Right lobe of liver (tissue), 6 donors: ENCODE measurements at regions not wholly inside any gene's neighbourhood (a gene's known extent, or its start where the extent isn't known, plus 50 kb on each side); places are given as distances from the start of the nearest gene placed in this dataset.

ENCODE experiments used
- ATAC-seq, 4 donors: fragments of 200-7000 bp; cut with Tn5 transposase; one replicate each; pipeline ENCODE4 v1.9.1; 2020; ENCODE audit warnings: mild to moderate bottlenecking in 4 of 4, moderate library complexity in 4 of 4
- DNase-seq, 3 donors: peaks; one replicate each; pipeline ENCODE4 v3.0.0-alpha.2; 2020
- H3K27ac ChIP-seq, 3 donors: fragments of 200-600 bp; one replicate each; pipeline ENCODE4 v1.8.0; 2022
- H3K27me3 ChIP-seq, 2 donors: fragments of 200-600 bp; one replicate each; pipeline ENCODE4 v1.8.0; 2022
- H3K36me3 ChIP-seq, 4 donors: fragments of 200-600 bp; sonication (generic) in 1 of 4; one replicate each; pipeline versions ENCODE4 v1.5.1 to v1.8.0; 2017 to 2022; ENCODE audit warnings: control low read depth in 1 of 4
- H3K4me1 ChIP-seq, 4 donors: fragments of 200-600 bp; sonication (generic) in 1 of 4; one replicate each; pipeline versions ENCODE4 v1.5.1 to v1.8.0; 2017 to 2022; ENCODE audit warnings: control low read depth in 1 of 4
- H3K4me3 ChIP-seq, 3 donors: fragments of 200-600 bp; one replicate each; pipeline ENCODE4 v1.8.0; 2022
- H3K9me3 ChIP-seq, 4 donors: fragments of 200-600 bp; sonication (generic) in 1 of 4; one replicate each; pipeline versions ENCODE4 v1.5.1 to v1.8.0; 2017 to 2022; ENCODE audit warnings: control low read depth in 1 of 4
- POLR2A ChIP-seq: fragments of 450-650 bp; IDR thresholded peaks from one replicate; pipeline ENCODE4 v1.6.1; 2017; ENCODE audit warnings: antibody characterized with exemption, mild to moderate bottlenecking
- WGBS: methylation state at CpG from one replicate; pipeline ENCODE4 v1.1.6; 2018; ENCODE audit warnings: low coverage, low lambda C conversion rate; ENCODE audit not compliant: insufficient coverage; ENCODE audit errors: missing lambda C conversion rate; 5-methylcytosine and 5-hydroxymethylcytosine counted together
- intact Hi-C, 2 donors: fragments of 100-400 bp; cut with DNase I; formaldehyde crosslinking; loops; one replicate each; pipeline versions ENCODE4 v1.11.2 to v1.14.1; 2022
- TF ChIP-seq, protein P1 (sequence below), 4 donors: fragments of 200-600 bp in 3 of 4; fragments of 450-650 bp in 1 of 4; IDR thresholded peaks; one replicate each; pipeline versions ENCODE4 v1.5.1 to v1.8.0; 2016 to 2022; ENCODE audit warnings: antibody characterized with exemption in 4 of 4, mild to moderate bottlenecking in 2 of 4
- donor health status: DM: no; HTN: yes; CAD: no.
- donor health status: DM: no; HTN: no; CAD: no.
- donor health status: DM: no; HTN: no; CAD: no.
- donor health status: DM: no; HTN: yes; CAD: no.
- donor health status: DM: no; HTN: yes; CAD: no.

DNA sequence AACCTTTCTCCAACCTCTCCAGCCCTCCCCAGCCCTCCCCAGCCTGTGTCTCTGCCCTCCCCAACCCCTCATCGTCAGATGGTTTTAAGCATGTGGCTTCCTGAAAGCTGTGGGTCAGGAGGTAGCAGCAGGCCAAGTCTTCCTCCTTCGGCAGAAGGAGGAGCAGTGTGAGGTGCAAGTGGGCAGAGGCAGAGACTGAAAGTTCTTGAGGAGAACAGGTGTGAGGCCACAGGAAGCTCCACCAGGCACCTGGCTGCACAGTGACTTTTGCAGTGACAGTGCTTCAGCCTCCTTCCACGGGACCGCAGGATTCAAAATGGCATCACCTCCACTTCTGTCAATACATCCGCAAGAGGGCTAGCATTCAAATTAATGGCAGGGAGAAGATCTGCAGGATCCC lies 203.9 kb upstream of the LEF1 start:
- no peaks in the 10 kb centered on the region for H3K27me3 ChIP-seq
- H3K36me3 ChIP-seq, result no peaks in the 10 kb centered on the region
- no peak overlapping the region for H3K27ac ChIP-seq
- no peak for TF ChIP-seq POLR2A
- TF ChIP-seq, protein P1, sequence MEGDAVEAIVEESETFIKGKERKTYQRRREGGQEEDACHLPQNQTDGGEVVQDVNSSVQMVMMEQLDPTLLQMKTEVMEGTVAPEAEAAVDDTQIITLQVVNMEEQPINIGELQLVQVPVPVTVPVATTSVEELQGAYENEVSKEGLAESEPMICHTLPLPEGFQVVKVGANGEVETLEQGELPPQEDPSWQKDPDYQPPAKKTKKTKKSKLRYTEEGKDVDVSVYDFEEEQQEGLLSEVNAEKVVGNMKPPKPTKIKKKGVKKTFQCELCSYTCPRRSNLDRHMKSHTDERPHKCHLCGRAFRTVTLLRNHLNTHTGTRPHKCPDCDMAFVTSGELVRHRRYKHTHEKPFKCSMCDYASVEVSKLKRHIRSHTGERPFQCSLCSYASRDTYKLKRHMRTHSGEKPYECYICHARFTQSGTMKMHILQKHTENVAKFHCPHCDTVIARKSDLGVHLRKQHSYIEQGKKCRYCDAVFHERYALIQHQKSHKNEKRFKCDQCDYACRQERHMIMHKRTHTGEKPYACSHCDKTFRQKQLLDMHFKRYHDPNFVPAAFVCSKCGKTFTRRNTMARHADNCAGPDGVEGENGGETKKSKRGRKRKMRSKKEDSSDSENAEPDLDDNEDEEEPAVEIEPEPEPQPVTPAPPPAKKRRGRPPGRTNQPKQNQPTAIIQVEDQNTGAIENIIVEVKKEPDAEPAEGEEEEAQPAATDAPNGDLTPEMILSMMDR (IDR thresholded peaks at IDR 0.05), result no peak
- DNase-seq (no peak), ATAC-seq (no peak)
- 69% methylated on average over 3 of the region's 5 CpGs for WGBS
- H3K4me3 ChIP-seq, result no peak overlapping the region
- no peaks in the 10 kb centered on the region for H3K9me3 ChIP-seq
- intact Hi-C loops, result no loop called here
- no peaks in the 10 kb centered on the region for H3K4me1 ChIP-seq

DNA sequence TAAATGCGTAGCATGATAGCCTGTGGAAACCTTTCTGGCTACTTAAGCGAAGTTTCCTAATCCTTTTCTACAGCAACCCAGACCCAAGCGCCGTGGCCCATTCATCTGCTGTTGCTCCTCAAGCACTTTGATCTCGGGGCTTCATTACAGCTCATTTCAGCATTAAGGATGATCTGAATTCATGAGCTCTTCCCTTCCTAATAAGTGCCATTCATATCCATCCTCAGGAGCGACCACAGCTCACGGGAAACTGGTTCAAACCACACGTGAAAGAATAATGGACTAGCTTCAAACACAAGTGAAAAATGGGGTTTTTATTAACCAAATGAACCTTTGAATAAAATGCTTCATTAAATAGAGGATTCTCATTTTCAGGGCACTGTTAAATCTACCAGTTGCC lies 202.6 kb upstream of the LEF1 start:
- WGBS, result 55% methylated on average over 8 of the region's 8 CpGs
- Histone ChIP-seq H3K4me3 (no peak overlapping the region), H3K27me3 (no peaks in the 10 kb centered on the region), H3K36me3 (no peaks in the 10 kb centered on the region), H3K4me1 (no peaks in the 10 kb centered on the region), H3K27ac (no peak overlapping the region), H3K9me3 (no peaks in the 10 kb centered on the region)
- intact Hi-C loops, result no loop called here
- ATAC-seq (no peak), DNase-seq (no peak)
- TF ChIP-seq, protein P1 (IDR thresholded peaks at IDR 0.05), result no peak
- TF ChIP-seq POLR2A, result no peak

DNA sequence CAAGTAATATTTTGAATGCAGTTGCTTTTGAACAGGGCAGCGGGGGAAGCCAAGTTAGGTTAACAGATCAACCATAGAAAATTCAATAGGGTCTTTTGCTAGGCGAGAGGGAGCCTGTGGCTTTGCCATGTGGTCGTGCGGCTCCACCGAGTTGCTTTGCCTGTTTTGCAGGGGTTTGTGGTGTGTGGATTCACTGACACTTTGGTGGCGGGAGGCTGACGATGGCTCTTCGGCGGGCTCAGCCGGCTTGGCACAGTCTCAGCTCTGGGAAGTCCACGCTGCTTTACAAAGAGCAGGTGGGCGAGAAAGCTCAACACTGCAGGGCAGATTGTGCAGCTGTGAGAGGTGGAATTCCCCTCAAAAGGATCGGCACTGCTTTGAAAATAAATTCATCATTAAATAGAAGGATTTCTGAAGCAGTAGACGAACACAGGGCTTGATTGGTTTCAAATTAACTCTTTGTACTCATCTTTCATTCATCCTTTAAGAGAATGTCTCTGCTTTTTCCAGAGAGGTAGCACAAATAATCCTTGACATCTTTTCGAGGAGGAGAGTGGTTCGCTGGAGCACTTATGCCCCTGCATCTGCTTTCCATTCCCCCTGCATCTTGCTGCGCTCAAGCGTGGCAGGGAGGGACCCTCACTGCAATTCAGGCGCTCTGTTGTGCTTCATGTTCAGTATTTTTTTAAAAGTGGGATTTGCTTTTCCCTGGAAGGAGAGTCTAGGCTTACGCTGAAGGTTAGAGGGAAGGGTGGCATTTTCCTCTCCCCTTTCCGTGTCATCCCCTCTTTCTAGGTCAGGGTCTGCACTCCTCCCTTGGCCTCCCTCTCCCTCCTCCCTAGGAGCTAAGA lies 201.8 kb upstream of the LEF1 start:
- Histone ChIP-seq H3K27ac (no peak overlapping the region), H3K4me1 (no peaks in the 10 kb centered on the region), H3K4me3 (no peak overlapping the region), H3K36me3 (no peaks in the 10 kb centered on the region), H3K9me3 (no peaks in the 10 kb centered on the region), H3K27me3 (no peaks in the 10 kb centered on the region)
- WGBS, result 53% methylated on average over 16 of the region's 21 CpGs
- intact Hi-C loops, result no loop called here
- ATAC-seq (no peak), DNase-seq (no peak)
- TF ChIP-seq POLR2A, result no peak

DNA sequence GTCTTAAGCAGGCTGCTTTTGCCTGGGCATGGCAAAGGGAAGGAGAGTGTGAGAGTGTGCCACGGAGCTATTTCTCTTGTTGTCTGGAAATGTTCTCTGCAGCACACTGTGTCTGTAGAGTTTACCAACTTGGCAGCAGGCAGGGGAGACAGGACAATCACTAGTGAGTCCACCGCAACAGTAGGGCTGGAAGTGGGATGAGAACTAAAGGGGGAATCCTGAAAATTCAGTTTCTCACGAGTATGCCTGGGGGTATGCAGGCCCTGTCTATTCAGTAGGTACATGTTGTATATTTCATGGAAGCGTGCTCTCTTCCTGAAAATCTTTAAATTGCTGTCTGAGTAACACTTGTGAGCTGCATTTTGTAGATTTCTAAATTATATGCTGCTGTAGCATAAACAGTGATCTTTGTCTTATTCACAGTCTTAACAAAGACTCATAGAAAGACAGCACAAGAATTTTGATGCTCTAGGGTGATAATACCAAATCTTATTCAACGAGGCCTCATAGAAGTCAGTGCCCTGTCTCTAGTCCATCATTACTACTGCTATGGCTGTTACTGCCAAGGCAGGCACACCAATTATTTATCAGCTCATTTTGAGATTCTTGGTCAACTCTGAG lies 200.4 kb upstream of the LEF1 start:
- intact Hi-C loops, result no loop called here
- no peak for ATAC-seq
- Histone ChIP-seq H3K4me1 (no peaks in the 10 kb centered on the region), H3K27me3 (no peaks in the 10 kb centered on the region), H3K27ac (no peak overlapping the region), H3K4me3 (no peak overlapping the region), H3K9me3 (no peaks in the 10 kb centered on the region), H3K36me3 (no peaks in the 10 kb centered on the region)
- WGBS, result 64% methylated on average over 4 of the region's 5 CpGs
- DNase-seq, result no peak
- TF ChIP-seq POLR2A, result no peak
- TF ChIP-seq, protein P1 (IDR thresholded peaks at IDR 0.05), result no peak

DNA sequence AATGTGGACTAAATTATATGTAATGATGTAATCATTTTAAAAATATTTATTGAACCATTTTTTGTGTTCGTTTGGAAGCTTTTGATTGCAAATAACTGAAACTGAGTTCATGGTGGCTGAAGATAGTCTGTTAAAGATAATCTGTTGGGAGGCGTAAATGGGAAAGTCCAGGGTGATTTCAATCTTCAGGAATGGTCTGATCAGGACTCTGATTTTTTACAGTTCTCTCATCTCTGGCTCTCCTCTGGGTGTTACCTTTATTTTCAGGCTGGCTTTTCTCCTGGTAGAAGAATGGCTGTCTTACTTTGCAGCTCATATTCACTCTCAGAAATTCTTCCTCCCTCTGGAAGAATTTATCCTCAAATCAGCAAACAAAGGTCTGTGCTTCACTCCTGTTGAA lies 199.0 kb upstream of the LEF1 start:
- WGBS, result 49% methylated on average over 2 of the region's 2 CpGs
- intact Hi-C loops, result no loop called here
- no peak overlapping the region for H3K27ac ChIP-seq
- TF ChIP-seq POLR2A, result no peak
- H3K9me3 ChIP-seq, result no peaks in the 10 kb centered on the region
- ATAC-seq, result no peak
- no peaks in the 10 kb centered on the region for H3K36me3 ChIP-seq
- H3K4me3 ChIP-seq, result no peak overlapping the region
- no peak for DNase-seq
- H3K4me1 ChIP-seq, result no peaks in the 10 kb centered on the region
- no peaks in the 10 kb centered on the region for H3K27me3 ChIP-seq
